GM21381 (cell line): ENCODE measurements at regions not wholly inside any gene's neighbourhood (a gene's known extent, or its start where the extent isn't known, plus 50 kb on each side); places are given as distances from the start of the nearest gene placed in this dataset.
"Not testable (repeated sequence)": the region's sequence is repeated elsewhere in the genome, so short reads cannot be mapped to it uniquely, and the experiment has no call there.

Source experiments
- ATAC-seq: cut with Tn5 transposase; IDR thresholded peaks from one replicate; pipeline ENCODE4 v1.9.1; 2021; ENCODE audit warnings: mild to moderate bottlenecking, moderate library complexity; ENCODE audit not compliant: unreplicated experiment

- no peak for ATAC-seq
Measured at GRCh38 chr6:170149681-170150589, 140.9 kb downstream of the DLL1 start.

GRCh38 chr6:170148709-170149470, 142.0 kb downstream of the DLL1 start:
- no peak for ATAC-seq

GRCh38 chr6:170147832-170148708, 142.8 kb downstream of the DLL1 start:
- no peak for ATAC-seq

- no peak for ATAC-seq
Measured at GRCh38 chr6:170147056-170147787, 143.7 kb downstream of the DLL1 start.

GRCh38 chr6:170146640-170147039, 144.2 kb downstream of the DLL1 start:
- no peak for ATAC-seq

- ATAC-seq = not testable (repeated sequence)
Measured at GRCh38 chr6:170146131-170146530, 144.7 kb downstream of the DLL1 start.

GRCh38 chr6:170145716-170146115, 145.2 kb downstream of the DLL1 start:
- not testable (repeated sequence) for ATAC-seq

- ATAC-seq = no peak
Measured at GRCh38 chr6:170145272-170145592, 145.6 kb downstream of the DLL1 start.

- ATAC-seq = no peak
Measured at GRCh38 chr6:170144571-170145271, 146.2 kb downstream of the DLL1 start.

GRCh38 chr6:170143401-170144150, 147.3 kb downstream of the DLL1 start:
- no peak for ATAC-seq

GRCh38 chr6:170142559-170142958, 148.3 kb downstream of the DLL1 start:
- ATAC-seq = no peak

GRCh38 chr6:170141061-170141460, 149.8 kb downstream of the DLL1 start:
- not testable (repeated sequence) for ATAC-seq

- no peak for ATAC-seq
Measured at GRCh38 chr6:170140129-170140528, 150.7 kb downstream of the DLL1 start.

- ATAC-seq = no peak
Measured at GRCh38 chr6:170139531-170139930, 151.3 kb downstream of the DLL1 start.

- not testable (repeated sequence) for ATAC-seq
Measured at GRCh38 chr6:170139046-170139445, 151.8 kb downstream of the DLL1 start.

- ATAC-seq = no peak
Measured at GRCh38 chr6:170137911-170138910, 152.7 kb downstream of the DLL1 start.

- no peak for ATAC-seq
Measured at GRCh38 chr6:170137176-170137891, 153.5 kb downstream of the DLL1 start.
